Retinal pigment epithelial cell (primary cell): ENCODE measurements at regions not wholly inside any gene's neighbourhood (a gene's known extent, or its start where the extent isn't known, plus 50 kb on each side); places are given as distances from the start of the nearest gene placed in this dataset.
"Not testable (repeated sequence)": the region's sequence is repeated elsewhere in the genome, so short reads cannot be mapped to it uniquely, and the experiment has no call there.

ENCODE experiments used
- DNase-seq: peaks from one replicate; pipeline ENCODE4 v3.0.0-alpha.2; 2010; ENCODE audit warnings: low read depth
- H3K4me3 ChIP-seq: 2 replicates; pipeline ENCODE4 v1.5.1; 2011; ENCODE audit warnings: mild to moderate bottlenecking, low read length, control low read depth, moderate library complexity
- TF ChIP-seq, protein P1 (sequence below): conservative IDR thresholded peaks from 2 replicates; pipeline ENCODE4 v1.5.1; 2011; ENCODE audit warnings: low read depth, low read length, control low read depth, inconsistent platforms

DNA sequence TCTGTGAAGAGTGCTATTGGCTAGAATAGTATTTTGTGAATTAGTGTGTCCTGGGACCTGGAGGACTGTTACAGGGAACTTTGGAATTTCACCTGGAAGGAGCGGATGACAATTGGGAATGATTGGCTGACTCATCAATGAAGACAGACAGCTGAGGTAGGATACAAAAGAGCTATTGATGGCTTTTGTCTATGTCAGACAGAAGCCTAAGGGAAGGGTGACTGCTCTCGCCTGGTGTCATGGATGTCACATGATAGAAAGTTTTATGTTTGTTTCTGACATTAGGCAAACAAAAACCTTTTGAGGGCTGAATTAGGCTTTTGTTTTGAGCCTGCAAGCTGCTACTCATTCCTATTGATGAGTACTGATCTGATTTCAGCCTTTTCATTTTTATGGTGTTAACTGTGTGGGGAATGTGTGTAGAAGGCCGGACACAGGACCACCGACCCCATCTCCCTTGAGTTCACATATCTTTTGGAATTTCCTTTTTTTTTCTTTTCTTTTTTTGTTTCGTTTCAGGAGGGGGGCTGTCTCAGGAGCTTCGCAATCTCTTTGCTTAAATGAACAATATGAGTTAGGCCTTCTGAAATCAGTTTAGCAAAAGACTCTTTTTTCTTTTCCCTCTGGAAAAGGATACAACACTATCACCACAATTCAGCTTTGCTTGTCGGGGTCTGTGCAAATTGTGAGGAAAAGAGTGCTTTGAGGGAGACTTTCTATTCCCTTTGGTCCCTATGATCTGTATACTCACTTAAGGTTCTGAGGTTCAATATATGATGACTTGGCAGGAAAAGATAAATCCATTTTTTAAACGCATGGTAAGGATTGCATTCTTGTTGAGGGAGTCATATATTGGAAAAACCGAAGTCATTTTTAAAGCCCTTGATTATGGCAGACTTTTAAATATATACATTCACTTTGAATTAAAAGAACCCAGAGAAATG lies 207.9 kb upstream of the FIGN start:
- DNase-seq, result no peak
- H3K4me3 ChIP-seq, result no peak overlapping the region
- TF ChIP-seq, protein P1, sequence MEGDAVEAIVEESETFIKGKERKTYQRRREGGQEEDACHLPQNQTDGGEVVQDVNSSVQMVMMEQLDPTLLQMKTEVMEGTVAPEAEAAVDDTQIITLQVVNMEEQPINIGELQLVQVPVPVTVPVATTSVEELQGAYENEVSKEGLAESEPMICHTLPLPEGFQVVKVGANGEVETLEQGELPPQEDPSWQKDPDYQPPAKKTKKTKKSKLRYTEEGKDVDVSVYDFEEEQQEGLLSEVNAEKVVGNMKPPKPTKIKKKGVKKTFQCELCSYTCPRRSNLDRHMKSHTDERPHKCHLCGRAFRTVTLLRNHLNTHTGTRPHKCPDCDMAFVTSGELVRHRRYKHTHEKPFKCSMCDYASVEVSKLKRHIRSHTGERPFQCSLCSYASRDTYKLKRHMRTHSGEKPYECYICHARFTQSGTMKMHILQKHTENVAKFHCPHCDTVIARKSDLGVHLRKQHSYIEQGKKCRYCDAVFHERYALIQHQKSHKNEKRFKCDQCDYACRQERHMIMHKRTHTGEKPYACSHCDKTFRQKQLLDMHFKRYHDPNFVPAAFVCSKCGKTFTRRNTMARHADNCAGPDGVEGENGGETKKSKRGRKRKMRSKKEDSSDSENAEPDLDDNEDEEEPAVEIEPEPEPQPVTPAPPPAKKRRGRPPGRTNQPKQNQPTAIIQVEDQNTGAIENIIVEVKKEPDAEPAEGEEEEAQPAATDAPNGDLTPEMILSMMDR, result no peak

DNA sequence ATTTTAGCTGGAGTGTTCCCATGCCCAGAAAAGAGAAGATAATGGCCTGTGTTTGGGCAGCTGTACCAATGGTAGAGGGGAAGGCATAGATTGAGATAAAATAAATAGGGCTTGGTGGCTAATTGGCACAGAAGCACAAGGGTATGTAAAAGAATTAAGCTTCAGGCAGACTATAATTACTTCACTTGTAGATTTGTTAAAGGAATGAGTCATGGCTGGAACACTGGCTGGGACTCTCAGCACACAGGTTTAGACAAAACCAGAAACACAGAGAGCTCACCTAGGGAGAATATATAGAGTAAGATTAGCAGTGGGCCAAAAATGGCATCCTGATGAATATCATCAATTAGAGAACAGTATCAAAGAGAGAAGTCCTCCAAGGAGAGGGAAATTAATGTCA lies 198.3 kb upstream of the FIGN start:
- H3K4me3 ChIP-seq, result no peak overlapping the region
- peak; percentile 64 for DNase-seq
- TF ChIP-seq, protein P1, result no peak

DNA sequence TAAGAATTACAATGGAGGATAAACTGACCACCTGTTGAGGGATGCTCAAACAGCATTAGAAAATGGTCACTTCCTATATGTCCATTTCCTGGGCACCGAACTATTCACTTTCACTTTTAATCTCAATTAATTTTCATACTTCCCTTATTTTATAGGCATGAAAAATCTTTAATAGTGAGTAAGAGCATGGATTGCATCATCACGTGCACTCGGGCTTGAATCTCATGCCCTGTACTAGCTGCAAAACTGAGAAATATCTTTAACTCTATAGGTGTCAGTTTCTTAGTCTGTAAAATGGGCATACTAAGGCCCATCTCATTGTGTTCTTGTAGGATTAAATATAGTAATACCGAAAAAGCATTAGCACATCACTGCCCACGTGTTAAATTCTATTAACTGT lies 183.9 kb upstream of the FIGN start:
- TF ChIP-seq, protein P1, result no peak
- DNase-seq, result no peak
- H3K4me3 ChIP-seq, result no peak overlapping the region

DNA sequence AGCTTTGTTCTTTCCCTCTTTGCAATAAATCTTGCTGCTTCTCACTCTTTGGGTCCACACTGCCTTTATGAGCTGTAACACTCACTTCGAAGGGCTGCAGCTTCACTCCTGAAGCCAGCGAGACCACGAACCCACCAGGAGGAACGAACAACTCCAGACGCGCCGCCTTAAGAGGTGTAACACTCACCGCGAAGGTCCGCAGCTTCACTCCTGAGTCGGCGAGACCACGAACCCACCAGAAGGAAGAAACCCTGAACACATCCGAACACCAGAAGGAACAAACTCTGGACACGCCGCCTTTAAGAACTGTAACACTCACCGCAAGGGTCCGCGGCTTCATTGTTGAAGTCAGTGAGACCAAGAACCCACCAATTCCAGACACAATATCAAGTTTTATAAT lies 178.7 kb upstream of the FIGN start:
- not testable (repeated sequence) for DNase-seq

DNA sequence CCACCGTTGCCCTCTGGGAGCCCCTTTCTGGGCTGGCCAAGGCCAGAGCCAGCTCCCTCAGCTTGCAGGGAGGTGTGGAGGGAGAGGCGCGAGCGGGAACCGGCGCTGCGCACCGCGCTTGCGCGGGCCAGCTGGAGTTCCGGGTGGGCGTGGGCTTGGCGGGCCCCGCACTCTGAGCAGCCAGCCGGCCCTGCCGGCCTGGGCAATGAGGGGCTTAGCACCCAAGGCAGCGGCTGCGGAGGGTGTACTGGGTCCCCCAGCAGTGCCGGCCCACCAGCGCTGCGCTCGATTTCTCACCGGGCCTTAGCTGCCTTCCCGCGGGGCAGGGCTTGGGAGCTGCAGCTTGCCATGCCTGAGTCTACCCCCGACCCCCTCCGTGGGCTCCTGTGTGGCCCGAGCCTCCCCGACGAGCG lies 177.7 kb upstream of the FIGN start:
- not testable (repeated sequence) for DNase-seq, H3K4me3 ChIP-seq

More for the DNA sequence above, 178.7 kb upstream of the FIGN start:
- H3K4me3 ChIP-seq, result not testable (repeated sequence)

DNA sequence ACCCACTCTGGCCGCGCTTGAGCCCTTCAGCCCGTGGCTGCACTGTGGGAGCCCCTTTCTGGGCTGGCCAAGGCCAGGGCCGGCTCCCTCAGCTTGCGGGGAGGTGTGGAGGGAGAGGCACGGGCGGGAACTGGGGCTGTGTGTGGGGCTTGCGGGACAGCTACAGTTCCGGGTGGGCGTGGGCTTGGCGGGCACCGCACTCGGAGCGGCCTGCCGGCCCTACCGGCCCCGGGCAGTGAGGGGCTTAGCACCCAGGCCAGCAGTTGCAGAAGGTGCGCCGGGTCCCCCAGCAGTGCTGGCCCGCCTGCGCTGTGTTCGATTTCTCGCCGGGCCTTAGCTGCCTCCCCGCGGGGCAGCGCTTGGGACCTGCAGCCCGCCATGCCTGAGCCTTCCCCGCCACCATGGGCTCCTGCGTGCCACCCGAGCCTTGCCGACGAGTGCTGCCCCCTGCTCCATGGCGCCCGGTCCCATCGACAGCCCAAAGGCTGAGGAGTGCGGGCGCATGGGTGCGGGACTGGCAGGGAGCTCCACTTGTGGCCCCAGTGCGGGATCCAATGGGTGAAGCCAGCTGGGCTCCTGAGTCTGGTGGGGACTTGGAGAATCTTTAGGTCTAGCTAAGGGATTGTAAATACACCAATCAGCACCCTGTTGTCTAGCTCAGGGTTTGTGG lies 173.7 kb upstream of the FIGN start:
- TF ChIP-seq, protein P1, result no peak
- no peak overlapping the region for H3K4me3 ChIP-seq
- no peak for DNase-seq

DNA sequence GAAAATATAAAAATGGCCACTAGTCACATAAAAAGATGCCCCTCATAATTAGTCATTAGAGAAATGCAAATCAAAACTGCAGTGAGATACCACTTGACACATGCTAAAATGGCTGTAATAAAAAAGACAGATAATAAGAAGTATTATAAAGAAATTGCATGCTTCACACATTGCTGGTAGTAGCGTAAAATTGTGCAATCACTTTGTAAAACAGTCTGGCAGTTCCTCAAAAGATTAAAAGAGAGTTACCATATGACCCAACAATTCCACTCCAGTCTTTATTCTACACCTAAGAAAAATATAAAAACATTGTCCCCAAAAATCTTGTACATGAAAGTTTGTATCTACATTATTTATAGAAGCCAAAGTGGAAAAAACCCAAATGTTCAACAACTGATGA lies 170.6 kb upstream of the FIGN start:
- TF ChIP-seq, protein P1, result no peak
- DNase-seq, result no peak
- no peak overlapping the region for H3K4me3 ChIP-seq

DNA sequence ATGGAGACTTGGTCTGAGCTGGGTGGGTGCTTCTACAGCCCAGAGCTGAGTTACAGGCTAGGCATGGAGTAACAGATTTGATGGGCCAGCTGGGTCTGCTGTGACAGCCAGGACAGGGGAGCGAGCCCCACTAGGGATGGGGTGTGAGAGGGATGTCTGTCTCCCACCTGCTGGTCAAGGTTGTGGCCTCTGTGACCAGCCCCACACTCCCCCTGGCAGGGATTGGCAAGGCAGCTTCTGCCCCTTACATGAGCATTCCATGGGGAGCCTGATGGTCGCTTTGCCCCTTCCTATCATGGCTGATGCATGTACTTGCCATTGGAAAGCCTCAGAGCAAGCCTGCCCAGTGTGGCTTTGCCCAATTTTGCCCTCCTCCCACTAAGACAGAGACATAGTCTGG lies 162.0 kb upstream of the FIGN start:
- no peak overlapping the region for H3K4me3 ChIP-seq
- no peak for DNase-seq
- TF ChIP-seq, protein P1, result no peak

DNA sequence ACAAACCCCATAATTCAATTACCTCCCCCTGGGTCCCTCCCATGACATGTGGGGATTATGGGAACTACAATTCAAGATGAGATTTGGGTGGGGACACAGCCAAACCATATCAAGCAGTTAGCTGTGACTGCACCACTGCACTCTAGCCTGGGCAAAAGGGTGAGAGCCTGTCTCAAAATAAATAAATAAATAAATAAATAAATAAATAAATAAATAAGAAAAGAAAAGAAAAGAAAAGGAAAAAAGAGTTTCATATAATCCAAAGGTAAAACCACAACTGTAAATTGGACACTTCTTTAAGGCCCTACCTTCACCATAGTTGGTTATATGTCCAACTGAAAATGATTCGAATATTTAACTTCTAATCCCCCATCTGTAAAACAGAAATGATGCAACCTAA lies 157.6 kb upstream of the FIGN start:
- not testable (repeated sequence) for H3K4me3 ChIP-seq, DNase-seq
